Activated CD8-positive, alpha-beta memory T cell treated with anti-CD3 and anti-CD28 coated beads, Interleukin-2, amount 50 U/mL, for 1 hour (primary cell): ENCODE measurements at regions not wholly inside any gene's neighbourhood (a gene's known extent, or its start where the extent isn't known, plus 50 kb on each side); places are given as distances from the start of the nearest gene placed in this dataset.
"Not testable (repeated sequence)": the region's sequence is repeated elsewhere in the genome, so short reads cannot be mapped to it uniquely, and the experiment has no call there.

Source experiments
- DNase-seq: peaks from one replicate; pipeline ENCODE4 v3.0.0-alpha.2; 2020; ENCODE audit errors: extremely low read depth

- DNase-seq, result no peak
Measured at GRCh38 chr11:45386972-45387371, 100.8 kb upstream of the SYT13 start.

GRCh38 chr11:45385844-45386243 lies 99.7 kb upstream of the SYT13 start:
- DNase-seq, result no peak

GRCh38 chr11:45385423-45385822 lies 99.3 kb upstream of the SYT13 start:
- no peak for DNase-seq

- DNase-seq, result no peak
Measured at GRCh38 chr11:45384711-45385241, 98.6 kb upstream of the SYT13 start.

GRCh38 chr11:45384016-45384415 lies 97.9 kb upstream of the SYT13 start:
- DNase-seq, result no peak

GRCh38 chr11:45383224-45383623 lies 97.1 kb upstream of the SYT13 start:
- no peak for DNase-seq

- DNase-seq, result no peak
Measured at GRCh38 chr11:45382133-45382878, 96.2 kb upstream of the SYT13 start.

- DNase-seq, result no peak
Measured at GRCh38 chr11:45379162-45379863, 93.2 kb upstream of the SYT13 start.

GRCh38 chr11:45378516-45378915 lies 92.4 kb upstream of the SYT13 start:
- DNase-seq, result no peak

GRCh38 chr11:45374653-45375059 lies 88.5 kb upstream of the SYT13 start:
- DNase-seq, result no peak

- no peak for DNase-seq
Measured at GRCh38 chr11:45374130-45374529, 88.0 kb upstream of the SYT13 start.

GRCh38 chr11:45373506-45374035 lies 87.4 kb upstream of the SYT13 start:
- no peak for DNase-seq

GRCh38 chr11:45372414-45372813 lies 86.3 kb upstream of the SYT13 start:
- DNase-seq, result not testable (repeated sequence)

- no peak for DNase-seq
Measured at GRCh38 chr11:45371251-45372115, 85.3 kb upstream of the SYT13 start.

GRCh38 chr11:45369313-45369712 lies 83.2 kb upstream of the SYT13 start:
- DNase-seq, result no peak

- DNase-seq, result no peak
Measured at GRCh38 chr11:45368697-45369096, 82.6 kb upstream of the SYT13 start.

GRCh38 chr11:45366619-45367190 lies 80.6 kb upstream of the SYT13 start:
- no peak for DNase-seq

GRCh38 chr11:45365961-45366618 lies 79.9 kb upstream of the SYT13 start:
- no peak for DNase-seq

- no peak for DNase-seq
Measured at GRCh38 chr11:45362636-45363035, 76.5 kb upstream of the SYT13 start.

- no peak for DNase-seq
Measured at GRCh38 chr11:45361551-45361950, 75.4 kb upstream of the SYT13 start.

- DNase-seq, result no peak
Measured at GRCh38 chr11:45355706-45356041, 69.5 kb upstream of the SYT13 start.
